GM13977 (cell line): ENCODE measurements at regions not wholly inside any gene's neighbourhood (a gene's known extent, or its start where the extent isn't known, plus 50 kb on each side); places are given as distances from the start of the nearest gene placed in this dataset.

Source experiments
- DNase-seq: peaks from one replicate; pipeline ENCODE4 v3.0.0; 2012; ENCODE audit warnings: low spot score
- CTCF ChIP-seq: IDR thresholded peaks from 2 replicates; pipeline ENCODE4 v1.5.1; 2012; ENCODE audit warnings: mild to moderate bottlenecking, control low read depth; ENCODE audit not compliant: insufficient read depth; ENCODE audit errors: extremely low read depth, missing control alignments
- in situ Hi-C: fragments of 300-500 bp; cut with MboI; formaldehyde crosslinking; loops from one replicate; pipeline ENCODE4 v1.12.0; 2022; ENCODE audit warnings: low sequenced_read_pairs, low pct_unique_long_range_greater_than_20kb, mixed read lengths, inconsistent platforms; ENCODE audit not compliant: unreplicated experiment

- no peak for TF ChIP-seq CTCF
Measured at GRCh38 chr6:156174031-156174890, 602.9 kb upstream of the ARID1B start.

GRCh38 chr6:156169371-156169770 lies 607.8 kb upstream of the ARID1B start:
- in situ Hi-C loops, result no loop called here
- DNase-seq, result no peak
- TF ChIP-seq CTCF, result no peak

More at GRCh38 chr6:156174031-156174890, 602.9 kb upstream of the ARID1B start:
- no peak for DNase-seq
- in situ Hi-C loops, result no loop called here

GRCh38 chr6:156167625-156168071 lies 609.5 kb upstream of the ARID1B start:
- DNase-seq, result no peak
- TF ChIP-seq CTCF, result no peak
- in situ Hi-C loops, result no loop called here

GRCh38 chr6:156167016-156167624 lies 610.1 kb upstream of the ARID1B start:
- DNase-seq, result no peak
- in situ Hi-C loops, result no loop called here
- TF ChIP-seq CTCF, result no peak

- in situ Hi-C loops, result no loop called here
- no peak for DNase-seq
- TF ChIP-seq CTCF, result no peak
Measured at GRCh38 chr6:156166093-156166492, 611.1 kb upstream of the ARID1B start.

- no peak for DNase-seq
- in situ Hi-C loops, result no loop called here
Measured at GRCh38 chr6:156164701-156165452, 612.3 kb upstream of the ARID1B start.

More at GRCh38 chr6:156164701-156165452, 612.3 kb upstream of the ARID1B start:
- no peak for TF ChIP-seq CTCF
